H1 (cell line): ENCODE measurements at regions not wholly inside any gene's neighbourhood (a gene's known extent, or its start where the extent isn't known, plus 50 kb on each side); places are given as distances from the start of the nearest gene placed in this dataset.

ENCODE experiments used
- BRCA1 ChIP-seq: IDR thresholded peaks from 2 replicates; pipeline ENCODE4 v1.6.1; 2012; ENCODE audit warnings: low read depth, low read length, improper control_type of control experiment
- MAFK ChIP-seq: IDR thresholded peaks from 2 replicates; pipeline ENCODE4 v1.6.1; 2012; ENCODE audit warnings: low read depth, mild to moderate bottlenecking, improper control_type of control experiment, low read length
- SP2 ChIP-seq: IDR thresholded peaks from 2 replicates; pipeline ENCODE4 v1.6.1; 2012; ENCODE audit warnings: mild to moderate bottlenecking, low read length, inconsistent platforms
- TEAD4 ChIP-seq: IDR thresholded peaks from 2 replicates; pipeline ENCODE4 v1.6.1; 2012; ENCODE audit warnings: low read depth, low read length, inconsistent platforms, mixed read lengths
- TF ChIP-seq, protein P1 (sequence below), 3 experiments: IDR thresholded peaks; 1 replicate in 2 of 3; 2 replicates in 1 of 3; pipeline versions ENCODE4 v1.5.1 to v1.6.1; 2011; ENCODE audit warnings: low read length in 3 of 3, mild to moderate bottlenecking in 3 of 3, inconsistent platforms in 2 of 3, low read depth in 1 of 3, moderate library complexity in 1 of 3; ENCODE audit not compliant: insufficient read depth in 1 of 3; ENCODE audit errors: control extremely low read depth in 1 of 3

DNA sequence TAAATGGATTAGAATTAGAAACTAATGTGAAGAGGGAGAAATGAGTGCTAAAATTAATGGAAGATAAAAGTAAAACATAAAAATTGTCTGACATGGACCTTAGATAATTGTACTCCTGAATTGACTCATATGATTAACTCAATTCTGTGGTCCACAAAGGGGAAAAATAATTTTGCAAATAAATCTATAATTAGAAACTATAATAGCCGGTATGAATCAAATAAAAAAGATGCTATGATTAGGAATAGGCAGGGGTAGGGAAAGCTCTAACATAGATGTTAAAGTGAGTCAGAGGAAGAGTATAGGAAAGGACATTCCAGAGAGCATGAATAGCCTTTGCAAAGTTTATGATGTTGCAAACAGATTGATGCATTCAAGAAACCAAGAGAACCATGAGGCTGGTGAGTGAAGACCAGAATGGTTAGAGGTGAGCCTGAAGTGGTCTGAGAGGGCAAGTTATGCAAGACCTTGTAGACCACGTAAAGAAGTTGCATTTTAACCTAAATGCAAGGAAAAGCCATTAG, 262.1 kb upstream of the CA10 start (continued):
- TF ChIP-seq BRCA1 = no peak
- no peak for TF ChIP-seq SP2
- TF ChIP-seq MAFK = no peak
- no peak for TF ChIP-seq TEAD4
- TF ChIP-seq, protein P1, sequence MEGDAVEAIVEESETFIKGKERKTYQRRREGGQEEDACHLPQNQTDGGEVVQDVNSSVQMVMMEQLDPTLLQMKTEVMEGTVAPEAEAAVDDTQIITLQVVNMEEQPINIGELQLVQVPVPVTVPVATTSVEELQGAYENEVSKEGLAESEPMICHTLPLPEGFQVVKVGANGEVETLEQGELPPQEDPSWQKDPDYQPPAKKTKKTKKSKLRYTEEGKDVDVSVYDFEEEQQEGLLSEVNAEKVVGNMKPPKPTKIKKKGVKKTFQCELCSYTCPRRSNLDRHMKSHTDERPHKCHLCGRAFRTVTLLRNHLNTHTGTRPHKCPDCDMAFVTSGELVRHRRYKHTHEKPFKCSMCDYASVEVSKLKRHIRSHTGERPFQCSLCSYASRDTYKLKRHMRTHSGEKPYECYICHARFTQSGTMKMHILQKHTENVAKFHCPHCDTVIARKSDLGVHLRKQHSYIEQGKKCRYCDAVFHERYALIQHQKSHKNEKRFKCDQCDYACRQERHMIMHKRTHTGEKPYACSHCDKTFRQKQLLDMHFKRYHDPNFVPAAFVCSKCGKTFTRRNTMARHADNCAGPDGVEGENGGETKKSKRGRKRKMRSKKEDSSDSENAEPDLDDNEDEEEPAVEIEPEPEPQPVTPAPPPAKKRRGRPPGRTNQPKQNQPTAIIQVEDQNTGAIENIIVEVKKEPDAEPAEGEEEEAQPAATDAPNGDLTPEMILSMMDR (IDR thresholded peaks at IDR 0.05; ENCODE audit: control extremely low read depth in 1 of 3, insufficient read depth in 1 of 3, low read depth in 1 of 3, low read length in 3 of 3) = no peak
